ENCODE measurements at regions not wholly inside any gene's neighbourhood (a gene's known extent, or its start where the extent isn't known, plus 50 kb on each side); places are given as distances from the start of the nearest gene placed in this dataset.

DNA sequence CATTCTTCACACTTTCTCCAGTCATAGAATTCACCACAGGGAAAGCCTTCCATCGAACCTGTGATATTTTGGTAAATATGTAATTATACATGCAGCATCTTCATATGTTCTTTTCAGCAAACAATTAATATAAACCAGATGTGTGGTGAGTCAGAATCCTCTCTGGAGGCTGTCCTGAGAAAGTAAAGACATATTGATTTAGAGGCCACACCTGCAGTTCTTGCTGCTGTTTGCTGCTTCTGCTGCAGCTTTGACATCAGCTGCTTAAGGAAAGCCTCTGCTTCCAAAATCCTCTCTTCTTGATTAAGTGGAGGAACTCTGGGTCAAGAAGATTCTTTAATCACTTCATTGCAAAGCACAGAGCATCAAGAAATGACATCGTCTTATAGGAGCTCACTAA, 568.8 kb upstream of the ZEB2 start:
- Mint-ChIP-seq H3K27me3 (ENCODE audit: insufficient read depth, low read depth, poor library complexity) (peaks cover 2% of the 10 kb centered on the region), H3K9me3 (peaks cover 8% of the 10 kb centered on the region; the same call in 1 of the 3 replicates), H3K4me3 (no peak overlapping the region)

More for the DNA sequence above, 568.8 kb upstream of the ZEB2 start:
- Histone ChIP-seq H3K27ac (ENCODE audit: low read depth) (no peak overlapping the region), H4K20me1 (replicated peaks; ENCODE audit: insufficient read depth) (no peaks in the 10 kb centered on the region), H3K36me3 (ENCODE audit: insufficient read depth) (no peaks in the 10 kb centered on the region), H3K27me3 (ENCODE audit: insufficient read depth) (no peaks in the 10 kb centered on the region), H3K4me2 (no peak overlapping the region), H3F3A (replicated peaks; ENCODE audit: low read depth) (no peaks in the 10 kb centered on the region), H3K79me2 (replicated peaks; ENCODE audit: insufficient read depth) (no peaks in the 10 kb centered on the region), H3K4me1 (ENCODE audit: insufficient read depth) (no peaks in the 10 kb centered on the region), H3K4me3 (no peak overlapping the region), H3K9me2 (ENCODE audit: insufficient read depth) (no peaks in the 10 kb centered on the region), H2AFZ (no peak overlapping the region)
- no peaks in the 10 kb centered on the region; the same call in 1 of the 3 replicates for H3K36me3 Mint-ChIP-seq (ENCODE audit: low read depth)
- no peak for ATAC-seq
- no peaks in the 10 kb centered on the region for H3K4me1 Mint-ChIP-seq
- DNase-seq (ENCODE audit: low spot score) = no peak
- H3K27ac Mint-ChIP-seq = no peak overlapping the region
- TF ChIP-seq JUNB (IDR thresholded peaks at IDR 0.05; ENCODE audit: unreplicated experiment) (no peak), EZH2 (IDR thresholded peaks at IDR 0.05; ENCODE audit: low read depth, unreplicated experiment) (no peak), CTCF (conservative IDR thresholded peaks at IDR 0.05; ENCODE audit: low read depth in 2 of 2) (no peak), ZNF114 (CRISPR knock-in tag; IDR thresholded peaks at IDR 0.05) (no peak), EZH2phosphoT487 (IDR thresholded peaks at IDR 0.05; ENCODE audit: unreplicated experiment) (no peak), STAT1 (IDR thresholded peaks at IDR 0.05; ENCODE audit: unreplicated experiment) (no peak), ZNF331 (CRISPR knock-in tag; IDR thresholded peaks at IDR 0.05; ENCODE audit: low read depth) (no peak), CREB1 (CRISPR knock-in tag; IDR thresholded peaks at IDR 0.05; ENCODE audit: low read depth) (no peak), ZNF462 (CRISPR knock-in tag; IDR thresholded peaks at IDR 0.05) (no peak), POLR2AphosphoS5 (IDR thresholded peaks at IDR 0.05; ENCODE audit: low read depth) (no peak), NANOG (IDR thresholded peaks at IDR 0.05; ENCODE audit: borderline replicate concordance) (no peak)
- TF ChIP-seq, protein P1, sequence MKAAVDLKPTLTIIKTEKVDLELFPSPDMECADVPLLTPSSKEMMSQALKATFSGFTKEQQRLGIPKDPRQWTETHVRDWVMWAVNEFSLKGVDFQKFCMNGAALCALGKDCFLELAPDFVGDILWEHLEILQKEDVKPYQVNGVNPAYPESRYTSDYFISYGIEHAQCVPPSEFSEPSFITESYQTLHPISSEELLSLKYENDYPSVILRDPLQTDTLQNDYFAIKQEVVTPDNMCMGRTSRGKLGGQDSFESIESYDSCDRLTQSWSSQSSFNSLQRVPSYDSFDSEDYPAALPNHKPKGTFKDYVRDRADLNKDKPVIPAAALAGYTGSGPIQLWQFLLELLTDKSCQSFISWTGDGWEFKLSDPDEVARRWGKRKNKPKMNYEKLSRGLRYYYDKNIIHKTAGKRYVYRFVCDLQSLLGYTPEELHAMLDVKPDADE (IDR thresholded peaks at IDR 0.05) = no peak
- TF ChIP-seq, protein P2, sequence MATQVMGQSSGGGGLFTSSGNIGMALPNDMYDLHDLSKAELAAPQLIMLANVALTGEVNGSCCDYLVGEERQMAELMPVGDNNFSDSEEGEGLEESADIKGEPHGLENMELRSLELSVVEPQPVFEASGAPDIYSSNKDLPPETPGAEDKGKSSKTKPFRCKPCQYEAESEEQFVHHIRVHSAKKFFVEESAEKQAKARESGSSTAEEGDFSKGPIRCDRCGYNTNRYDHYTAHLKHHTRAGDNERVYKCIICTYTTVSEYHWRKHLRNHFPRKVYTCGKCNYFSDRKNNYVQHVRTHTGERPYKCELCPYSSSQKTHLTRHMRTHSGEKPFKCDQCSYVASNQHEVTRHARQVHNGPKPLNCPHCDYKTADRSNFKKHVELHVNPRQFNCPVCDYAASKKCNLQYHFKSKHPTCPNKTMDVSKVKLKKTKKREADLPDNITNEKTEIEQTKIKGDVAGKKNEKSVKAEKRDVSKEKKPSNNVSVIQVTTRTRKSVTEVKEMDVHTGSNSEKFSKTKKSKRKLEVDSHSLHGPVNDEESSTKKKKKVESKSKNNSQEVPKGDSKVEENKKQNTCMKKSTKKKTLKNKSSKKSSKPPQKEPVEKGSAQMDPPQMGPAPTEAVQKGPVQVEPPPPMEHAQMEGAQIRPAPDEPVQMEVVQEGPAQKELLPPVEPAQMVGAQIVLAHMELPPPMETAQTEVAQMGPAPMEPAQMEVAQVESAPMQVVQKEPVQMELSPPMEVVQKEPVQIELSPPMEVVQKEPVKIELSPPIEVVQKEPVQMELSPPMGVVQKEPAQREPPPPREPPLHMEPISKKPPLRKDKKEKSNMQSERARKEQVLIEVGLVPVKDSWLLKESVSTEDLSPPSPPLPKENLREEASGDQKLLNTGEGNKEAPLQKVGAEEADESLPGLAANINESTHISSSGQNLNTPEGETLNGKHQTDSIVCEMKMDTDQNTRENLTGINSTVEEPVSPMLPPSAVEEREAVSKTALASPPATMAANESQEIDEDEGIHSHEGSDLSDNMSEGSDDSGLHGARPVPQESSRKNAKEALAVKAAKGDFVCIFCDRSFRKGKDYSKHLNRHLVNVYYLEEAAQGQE (IDR thresholded peaks at IDR 0.05; ENCODE audit: unreplicated experiment) = no peak

All from GM23338 (cell line).